ENCODE measurements at regions not wholly inside any gene's neighbourhood (a gene's known extent, or its start where the extent isn't known, plus 50 kb on each side); places are given as distances from the start of the nearest gene placed in this dataset.
"Not testable (repeated sequence)": the region's sequence is repeated elsewhere in the genome, so short reads cannot be mapped to it uniquely, and the experiment has no call there.

DNA sequence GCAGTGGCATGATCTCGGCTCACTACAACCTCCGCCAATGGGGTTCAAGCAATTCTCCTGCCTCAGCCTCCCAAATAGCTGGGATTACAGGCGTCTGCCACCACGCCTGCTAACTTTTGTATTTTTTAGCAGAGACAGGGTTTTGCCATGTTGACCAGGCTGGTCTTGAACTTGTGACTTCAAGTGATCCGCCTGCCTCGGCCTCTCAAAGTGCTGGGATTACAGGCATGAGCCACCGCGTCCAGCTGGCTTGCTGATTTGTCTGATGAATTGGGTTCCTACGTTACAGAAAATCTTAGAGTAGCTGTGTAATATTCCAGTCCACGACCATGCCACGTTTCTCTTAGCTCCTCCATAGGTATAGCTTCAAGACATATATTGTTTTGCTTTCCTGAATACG is 102.6 kb upstream of the OTOS start:
- not testable (repeated sequence) for DNase-seq

DNA sequence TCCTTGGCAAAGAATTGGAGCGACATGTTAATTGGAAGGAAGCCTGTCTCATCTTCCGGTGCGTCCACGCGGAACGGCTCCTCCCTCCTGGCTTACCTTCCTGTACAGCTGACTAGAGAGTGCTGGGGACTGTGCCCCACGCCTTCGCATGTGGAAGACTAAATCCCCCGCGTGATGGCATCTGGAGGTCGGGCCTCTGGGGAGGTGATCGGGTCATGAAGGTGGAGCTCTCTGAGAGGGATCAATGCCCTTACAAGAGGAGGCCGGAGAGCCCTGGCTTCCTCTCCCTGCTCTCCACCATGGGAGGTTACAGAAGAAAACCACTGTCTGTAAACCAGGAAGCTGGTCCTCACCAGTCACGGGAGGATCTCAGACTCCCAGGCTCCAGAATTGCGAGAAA is 104.1 kb upstream of the OTOS start:
- no peak for DNase-seq

DNA sequence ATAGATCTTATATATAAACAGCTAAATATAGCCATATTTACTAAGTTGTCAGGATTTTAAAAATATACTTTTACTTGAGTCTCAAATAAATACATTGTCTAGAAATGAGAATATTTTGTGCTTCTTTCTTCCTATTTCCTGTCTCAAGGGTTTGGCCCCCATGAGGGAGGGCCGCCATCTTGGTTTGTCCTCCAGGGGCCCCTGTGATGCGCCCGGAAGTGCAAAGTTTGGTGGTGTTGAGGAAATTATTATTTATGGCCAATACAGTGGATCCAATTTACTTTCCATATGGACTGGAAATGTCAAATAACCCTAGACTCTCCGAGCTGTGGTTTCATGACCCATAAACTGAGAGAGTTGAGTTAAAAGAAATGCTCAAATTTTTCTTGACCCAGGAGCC is 104.7 kb upstream of the OTOS start:
- no peak for DNase-seq

DNA sequence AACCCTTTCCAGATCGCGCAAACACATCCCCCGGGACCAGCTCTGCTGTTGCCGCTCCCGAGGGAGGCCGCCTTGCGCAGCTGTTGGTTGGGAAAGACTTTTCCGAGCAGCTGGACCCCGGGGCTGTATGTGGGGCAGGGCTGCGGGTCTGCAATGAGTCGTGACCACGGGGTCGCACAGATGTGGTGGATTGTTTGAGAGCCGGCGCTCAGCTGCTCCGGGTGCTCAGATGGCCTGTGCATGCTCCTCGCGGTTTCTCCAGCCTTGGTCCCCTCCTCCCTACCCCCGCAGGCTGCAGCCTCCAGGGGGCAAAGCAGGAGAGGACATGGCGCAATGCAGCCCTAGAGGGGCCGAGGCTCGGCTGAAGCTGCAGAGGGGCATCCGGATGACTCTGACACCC is 105.2 kb upstream of the OTOS start:
- no peak for DNase-seq

DNA sequence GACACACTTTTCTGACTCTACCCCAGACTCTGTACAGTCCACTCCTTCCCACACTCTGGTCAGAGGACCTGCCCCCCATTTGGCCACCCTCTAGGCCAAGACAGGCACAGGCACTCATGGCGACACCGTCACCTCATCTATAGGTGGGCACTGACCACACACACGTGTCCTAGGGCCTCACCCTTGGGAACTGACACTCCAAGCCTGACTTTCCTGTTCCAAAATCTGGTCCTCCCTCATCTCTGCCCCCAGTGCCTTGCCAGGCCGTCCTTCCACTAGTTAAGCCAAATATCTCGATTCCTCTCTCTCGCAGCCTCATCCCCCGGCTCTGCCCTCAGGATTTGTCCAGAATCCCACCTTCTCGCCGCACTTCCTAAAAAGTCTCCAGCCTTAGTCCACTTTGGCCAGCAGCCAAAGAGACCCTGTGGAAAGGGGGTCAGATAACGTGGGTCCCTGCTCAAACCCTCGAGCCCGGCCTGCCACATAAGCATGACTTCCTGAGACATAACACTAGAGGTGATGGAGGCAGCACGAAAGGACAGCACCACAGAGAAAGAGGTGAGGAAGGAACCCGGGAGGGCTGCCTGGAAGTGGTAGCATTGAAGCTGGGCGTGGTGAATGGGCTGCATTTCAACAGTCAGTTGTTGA is 105.8 kb upstream of the OTOS start:
- DNase-seq: no peak

DNA sequence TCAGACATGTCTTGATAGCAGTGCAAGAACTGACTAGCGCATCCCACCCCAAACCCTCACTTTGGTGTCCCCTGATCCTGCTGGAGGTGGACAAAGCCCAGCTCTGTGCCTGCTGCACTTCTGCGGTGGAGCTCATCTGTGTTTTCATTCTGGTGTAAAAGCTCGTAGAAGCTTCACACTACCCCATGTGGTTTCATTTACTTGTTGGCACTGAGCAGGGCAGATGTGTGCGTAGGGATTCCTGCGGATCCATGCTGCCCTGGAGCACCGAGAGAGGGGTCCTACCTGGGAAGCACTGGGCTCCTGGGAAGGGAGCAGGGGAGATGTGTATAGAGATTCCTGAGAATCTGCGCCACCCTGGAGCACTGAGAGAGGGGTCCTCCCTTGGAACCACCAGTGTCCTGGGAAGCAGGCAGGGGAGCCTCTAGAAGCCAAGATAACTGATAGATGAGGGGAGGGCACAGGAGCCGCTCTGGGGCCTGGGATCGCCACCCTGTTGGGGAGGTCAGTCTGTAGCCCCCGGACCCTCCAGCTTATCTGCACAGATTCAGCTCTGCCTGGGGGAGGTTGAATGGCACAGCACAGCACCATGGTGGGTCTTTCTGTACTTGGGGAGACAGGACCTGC is 106.9 kb upstream of the OTOS start:
- no peak for DNase-seq

DNA sequence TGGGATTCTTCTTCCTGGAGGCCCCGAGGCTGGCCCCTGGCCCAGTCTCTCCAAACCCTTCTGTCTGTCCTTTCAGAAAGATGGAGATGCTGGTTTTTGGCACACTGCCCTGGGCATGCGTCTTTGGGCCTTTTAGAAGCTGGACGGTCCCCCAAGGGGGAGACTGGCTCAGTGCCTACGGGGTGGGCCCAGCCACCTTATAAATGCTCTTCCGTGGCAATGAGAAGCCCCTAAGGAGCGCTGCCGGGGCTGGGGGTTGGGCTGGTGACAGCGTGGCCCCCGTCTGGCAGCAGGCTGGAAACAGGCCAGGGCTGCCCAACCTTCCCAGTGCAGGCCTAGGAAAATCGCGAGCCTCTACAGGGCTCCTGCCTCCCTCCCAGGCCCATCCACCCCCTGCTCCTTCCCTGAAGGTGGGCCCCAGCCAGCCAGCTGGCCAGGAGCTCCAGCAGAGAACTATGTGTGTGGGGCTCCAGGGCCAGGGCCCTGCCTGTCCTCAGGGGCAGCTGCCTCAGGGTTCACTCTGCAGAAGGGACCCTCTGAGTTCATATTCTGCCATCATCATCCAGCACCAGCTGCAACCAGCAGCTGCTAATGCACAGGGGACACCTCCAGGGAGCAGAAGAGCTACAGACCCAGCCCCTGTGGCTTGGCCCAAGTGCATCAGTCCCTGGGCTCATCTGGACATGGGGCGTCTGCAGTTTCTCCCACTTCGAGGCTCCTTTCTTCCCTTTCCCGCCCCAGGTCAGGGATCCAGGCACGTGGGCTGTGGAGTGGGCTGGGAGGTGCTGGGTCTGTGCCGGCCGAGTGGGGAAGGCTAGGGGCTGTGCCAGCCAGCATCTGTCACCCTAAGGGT is 107.6 kb upstream of the OTOS start:
- DNase-seq: no peak

DNA sequence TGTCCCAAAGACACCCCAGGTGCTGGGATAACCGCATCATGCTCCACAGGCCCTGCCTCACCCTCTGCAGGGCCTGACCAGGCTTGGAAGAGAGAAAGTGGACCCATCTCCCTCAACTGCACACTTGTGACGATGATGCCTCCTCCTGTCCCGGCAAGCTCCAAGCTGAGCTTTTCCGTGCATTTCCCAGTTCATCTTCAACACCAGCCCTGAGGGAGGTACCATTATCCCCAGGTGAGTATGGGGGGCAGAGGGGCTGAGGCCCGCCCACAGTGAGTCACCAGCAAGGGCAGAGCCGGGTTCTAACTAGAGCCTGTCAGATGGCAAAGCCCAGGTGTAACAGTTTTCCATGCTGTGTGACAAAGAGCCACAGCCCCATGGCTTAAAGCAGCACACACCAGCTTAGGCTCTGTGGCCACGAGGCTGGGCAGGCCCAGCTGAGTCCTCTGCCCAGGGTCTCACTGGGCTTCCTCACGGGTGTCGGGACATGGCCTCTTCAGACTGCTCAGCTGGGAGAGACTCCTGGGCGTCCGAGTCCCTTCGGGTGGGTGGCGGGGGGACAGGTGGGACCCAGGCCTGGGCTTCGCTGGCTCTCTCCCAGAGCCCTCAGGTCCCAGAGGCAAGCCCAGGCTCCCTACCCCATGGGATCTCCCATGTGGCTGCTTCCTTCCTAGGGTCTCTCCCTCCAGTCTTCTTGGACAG is 108.4 kb upstream of the OTOS start:
- DNase-seq: no peak

DNA sequence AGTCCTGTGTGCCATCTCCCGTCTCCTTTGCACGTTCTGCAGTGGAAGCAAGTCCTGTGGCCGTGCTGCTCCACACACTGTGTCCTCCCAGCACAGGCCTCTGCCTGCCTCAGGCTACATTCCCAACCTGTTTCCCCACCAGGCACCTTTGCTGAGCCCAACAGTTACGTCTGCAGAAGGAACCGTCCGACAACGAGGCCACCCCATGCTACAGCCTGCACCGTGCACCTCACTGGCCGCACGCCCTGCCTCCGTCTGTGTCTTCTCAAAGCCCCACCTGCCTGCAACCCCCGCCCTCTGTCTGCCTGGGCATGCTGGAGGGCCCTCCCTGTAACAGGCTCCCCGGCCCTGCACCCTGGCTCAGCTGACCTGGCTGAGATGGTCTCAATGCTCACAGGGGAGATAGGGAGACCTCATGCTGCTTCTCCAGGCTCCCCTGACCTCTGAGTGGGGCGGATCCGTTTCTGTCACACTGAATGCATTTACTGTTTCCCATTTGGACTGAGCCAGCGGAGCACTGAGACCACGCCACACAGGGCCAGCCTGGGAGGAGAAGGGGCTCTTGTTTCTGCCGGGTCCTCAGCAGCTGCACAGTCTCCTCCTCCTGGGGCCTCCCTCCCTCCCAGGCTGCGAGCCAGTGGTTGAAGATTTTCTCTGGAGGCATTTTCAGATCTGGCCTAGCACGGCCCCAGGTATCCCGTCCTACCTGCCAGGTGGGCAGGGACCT is 109.1 kb upstream of the OTOS start:
- no peak for DNase-seq

DNA sequence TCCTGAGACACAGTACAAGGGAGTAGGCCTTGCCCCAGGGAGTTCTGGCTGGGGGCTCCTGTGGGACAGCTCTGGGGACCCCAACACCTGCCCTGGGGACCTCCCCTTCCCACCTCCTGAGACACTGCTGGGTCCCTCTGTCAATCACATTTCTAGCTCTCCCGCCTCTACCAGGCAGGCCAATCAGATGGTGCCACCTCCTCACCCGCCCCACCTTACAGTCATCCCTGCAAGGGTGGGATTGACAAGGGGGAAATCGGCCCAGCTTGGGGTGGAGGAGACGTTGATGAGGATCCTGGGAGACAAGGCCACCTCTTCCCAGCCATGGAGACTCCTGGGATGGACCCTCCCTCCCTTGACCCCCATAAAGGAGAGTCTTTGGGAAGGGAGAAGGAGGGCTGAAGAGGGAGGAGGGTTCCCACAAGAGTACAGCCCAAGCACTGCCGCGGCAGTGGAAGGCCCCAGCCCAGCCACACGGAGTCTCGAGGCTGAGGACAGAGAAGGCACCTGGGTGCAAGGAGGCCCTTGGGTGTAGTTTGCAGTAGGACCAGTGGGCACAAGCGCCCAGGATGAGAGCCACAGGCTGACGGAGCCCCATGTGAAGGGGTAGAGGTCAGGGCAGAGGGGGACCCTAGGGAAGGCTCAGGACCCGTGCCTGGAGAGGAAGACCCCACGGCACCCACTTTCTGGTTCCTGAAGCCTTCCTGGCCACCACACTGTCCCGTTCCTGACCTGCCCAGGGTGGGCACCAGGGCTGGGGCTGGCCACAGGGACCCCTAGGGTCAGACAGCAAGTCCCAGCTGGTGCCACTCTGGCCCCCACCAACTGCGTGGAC is 109.9 kb upstream of the OTOS start:
- no peak for DNase-seq

DNA sequence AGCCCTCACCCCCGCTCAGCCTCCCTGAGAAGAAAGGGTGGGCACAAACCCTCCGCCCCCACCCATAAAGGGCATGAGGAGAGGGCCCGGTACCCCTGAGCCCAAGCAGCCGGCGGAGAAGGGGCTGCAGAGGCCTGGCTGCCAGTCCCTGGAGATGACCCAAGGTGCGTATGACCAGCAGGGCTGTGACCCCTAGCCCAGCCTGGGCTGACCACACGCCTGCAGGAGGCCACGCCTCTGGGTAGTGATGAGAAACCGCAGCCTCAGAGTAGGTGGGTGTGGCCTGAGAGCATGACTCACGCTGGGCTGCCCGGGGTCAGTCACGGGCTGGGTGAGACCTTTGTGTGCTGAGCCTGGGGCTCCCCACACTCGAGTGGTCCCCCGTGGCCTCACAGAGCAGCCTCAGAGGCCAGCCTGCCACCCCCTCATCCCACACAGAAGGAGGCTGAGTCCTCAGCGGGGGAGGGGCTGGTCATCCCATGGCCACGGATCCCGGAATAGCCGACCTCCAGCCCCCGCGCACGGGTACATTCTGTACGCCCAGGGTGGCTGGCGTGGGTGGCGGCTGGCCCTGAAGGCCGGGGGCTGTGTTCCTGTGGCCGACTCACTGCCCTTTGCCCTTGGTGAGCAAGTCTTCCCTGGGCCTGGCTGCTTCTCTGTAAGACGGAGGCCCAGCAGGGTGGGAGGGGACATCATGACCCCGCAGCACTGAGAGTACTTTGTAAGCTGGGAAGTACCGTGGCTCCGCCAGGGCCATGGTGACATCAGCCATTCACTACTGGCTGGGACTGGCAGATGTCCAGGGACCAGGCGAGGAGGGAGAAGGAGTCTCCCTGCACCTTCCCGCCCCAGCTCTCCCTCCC is 110.8 kb upstream of the OTOS start:
- peak; percentile 70 for DNase-seq

DNA sequence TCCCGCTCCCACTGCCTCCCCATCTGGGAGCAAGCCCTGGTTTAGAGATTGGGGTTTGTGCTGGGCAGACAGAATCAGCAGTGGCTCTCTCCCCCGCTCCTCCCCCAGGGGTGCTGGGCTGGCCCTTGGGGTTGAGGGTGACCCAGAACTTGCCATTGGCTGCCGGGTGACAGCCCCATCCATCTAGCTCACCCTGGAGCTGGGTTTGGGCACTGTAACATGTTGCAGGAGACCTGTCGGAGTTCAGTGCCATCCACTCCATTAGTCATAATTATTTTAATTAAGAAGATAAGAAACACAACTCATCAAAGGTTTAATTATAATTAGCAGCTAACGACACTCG is 111.4 kb upstream of the OTOS start:
- no peak for DNase-seq

DNA sequence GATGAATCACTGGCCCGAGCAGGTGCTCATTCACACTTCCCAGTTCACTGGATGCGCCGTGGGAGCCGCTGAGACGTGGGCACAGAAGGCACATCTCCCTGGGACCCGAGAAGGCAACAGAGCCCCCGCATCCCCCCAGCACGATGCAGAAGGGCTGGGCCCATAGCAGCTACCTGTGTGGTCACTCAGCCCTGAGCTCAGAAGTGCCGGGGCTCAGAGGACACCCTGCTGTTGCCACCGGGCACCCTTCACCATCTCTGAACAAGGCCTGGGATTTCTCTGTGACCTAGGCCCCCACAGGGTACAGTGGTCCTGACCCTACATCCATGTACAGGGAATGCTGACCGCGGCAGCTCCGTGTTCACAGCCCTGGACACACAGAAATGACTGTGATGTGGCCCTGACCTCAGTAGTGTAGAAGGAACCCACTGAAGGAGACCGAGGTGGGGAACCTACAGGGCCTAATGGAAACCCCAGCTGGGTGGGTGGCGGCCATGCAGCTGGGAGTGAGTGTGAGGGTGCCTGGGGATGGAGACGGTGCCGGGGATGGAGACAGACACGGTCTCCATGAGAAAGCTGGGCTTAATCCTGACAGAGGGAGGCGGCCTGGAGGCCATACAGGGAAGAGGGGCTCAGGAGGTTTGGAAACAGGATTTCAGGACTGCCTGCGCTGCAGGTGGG is 111.9 kb upstream of the OTOS start:
- DNase-seq: no peak

DNA sequence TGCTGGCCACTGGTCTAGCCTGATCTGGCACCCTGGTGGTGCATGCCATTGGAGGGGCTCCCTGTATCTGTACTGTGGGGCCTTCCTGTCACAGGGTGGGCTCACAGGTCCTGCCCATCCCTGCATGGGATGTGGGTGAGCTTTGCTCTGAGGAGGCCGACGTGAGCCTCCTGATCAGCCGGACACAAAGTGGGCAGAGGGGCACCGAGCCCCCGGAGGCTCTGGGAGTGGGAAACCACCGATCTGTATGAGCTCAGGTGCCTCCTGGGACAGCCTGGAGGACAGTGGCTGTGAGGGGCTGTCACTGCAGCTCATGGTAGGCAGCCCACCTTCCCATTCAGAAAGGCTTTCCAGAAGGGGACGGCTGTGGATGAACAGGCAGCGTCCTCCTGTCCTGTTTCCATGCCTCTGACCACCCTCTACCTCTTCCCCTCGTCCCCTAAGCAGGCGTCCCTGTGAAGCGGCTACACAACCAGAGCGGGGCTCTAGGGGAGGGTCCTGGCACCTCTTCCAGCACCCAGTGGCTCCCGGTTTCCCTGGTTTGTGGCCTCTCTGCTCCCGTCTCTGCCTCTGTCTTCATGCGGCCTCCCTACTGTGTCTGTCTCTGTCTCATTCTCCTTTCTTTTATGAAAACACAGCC is 112.5 kb upstream of the OTOS start:
- DNase-seq: no peak

DNA sequence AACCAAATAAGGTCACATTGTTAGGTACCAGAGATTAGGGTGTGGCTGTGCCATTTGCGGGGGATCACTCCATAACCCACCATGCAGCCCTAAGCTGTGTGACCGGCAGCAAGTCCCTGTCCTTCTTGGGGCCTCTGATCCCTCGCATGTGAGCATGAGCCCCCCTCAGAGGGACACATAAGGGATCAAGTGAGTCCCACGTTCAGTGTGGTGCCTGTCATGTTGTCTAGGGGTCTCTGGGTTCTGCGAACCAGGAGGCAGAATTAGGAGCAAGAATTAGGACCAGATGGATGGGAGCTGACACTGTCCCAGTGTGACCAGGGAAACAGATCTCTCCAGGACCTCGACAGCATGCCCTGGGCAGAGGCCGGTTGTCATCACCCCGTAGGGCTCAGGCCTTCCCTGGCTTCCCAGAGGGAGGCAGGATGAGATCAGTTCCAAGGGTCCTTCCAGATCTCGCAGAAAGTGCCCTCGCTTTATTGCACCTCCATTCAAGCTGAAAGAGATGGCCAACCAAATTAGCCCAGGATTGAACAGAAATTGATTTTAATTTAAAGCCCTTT is 113.2 kb upstream of the OTOS start:
- no peak for DNase-seq

DNA sequence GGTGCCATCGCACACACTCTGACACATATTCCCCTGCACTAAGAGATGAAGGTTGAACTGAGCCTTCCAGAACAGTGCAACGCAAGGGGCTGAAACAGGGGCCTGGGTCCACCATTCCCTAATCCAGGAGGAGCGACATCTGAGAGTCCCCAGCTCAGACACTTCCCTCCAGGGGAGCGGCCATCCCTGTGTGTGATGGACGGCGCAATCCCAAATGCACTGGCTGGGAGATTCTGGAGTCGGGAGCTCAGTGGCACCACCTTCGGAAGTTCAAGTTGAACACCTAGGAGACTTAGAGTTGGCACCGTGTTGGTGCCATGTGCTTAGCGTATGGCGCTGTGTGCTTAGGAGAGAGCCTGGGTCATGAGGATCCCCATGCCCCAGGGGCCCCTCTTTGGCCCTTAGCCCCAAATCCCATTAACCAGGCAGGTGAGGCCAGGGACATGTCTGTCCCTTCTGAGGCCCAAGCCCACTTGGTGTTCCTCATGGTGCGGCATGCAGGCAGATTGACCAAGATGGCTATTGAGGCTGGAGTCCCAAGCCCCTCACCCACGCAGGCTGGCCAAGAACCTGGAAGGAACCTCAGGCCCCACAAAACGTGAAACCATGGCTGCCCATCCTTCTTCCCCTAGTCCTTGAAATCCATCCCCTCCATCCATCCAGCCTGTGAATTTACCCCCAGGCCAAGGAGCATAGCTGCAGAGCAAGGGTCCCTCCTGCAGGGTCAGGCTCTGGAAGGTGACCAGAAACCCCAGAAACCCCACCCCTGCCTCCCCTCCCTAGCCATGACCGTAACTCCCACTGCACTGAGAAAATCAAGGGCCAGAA is 114.1 kb upstream of the OTOS start:
- no peak for DNase-seq

DNA sequence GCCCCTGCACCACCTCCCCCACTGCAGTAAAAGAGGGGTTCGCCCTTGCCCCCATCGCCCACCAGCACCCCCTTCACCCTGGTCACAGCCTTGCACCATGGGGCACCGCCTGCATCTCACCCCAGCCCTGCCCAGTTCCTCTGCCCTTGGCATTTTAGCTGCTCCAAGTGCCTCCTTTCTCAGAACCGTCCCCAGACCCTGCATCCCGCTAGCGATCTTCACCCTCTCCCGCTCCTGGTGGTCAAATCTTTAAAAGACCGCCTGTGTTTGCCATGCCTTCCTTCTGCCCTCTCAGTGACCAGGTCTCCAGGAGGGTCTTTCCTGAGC is 114.7 kb upstream of the OTOS start:
- no peak for DNase-seq

DNA sequence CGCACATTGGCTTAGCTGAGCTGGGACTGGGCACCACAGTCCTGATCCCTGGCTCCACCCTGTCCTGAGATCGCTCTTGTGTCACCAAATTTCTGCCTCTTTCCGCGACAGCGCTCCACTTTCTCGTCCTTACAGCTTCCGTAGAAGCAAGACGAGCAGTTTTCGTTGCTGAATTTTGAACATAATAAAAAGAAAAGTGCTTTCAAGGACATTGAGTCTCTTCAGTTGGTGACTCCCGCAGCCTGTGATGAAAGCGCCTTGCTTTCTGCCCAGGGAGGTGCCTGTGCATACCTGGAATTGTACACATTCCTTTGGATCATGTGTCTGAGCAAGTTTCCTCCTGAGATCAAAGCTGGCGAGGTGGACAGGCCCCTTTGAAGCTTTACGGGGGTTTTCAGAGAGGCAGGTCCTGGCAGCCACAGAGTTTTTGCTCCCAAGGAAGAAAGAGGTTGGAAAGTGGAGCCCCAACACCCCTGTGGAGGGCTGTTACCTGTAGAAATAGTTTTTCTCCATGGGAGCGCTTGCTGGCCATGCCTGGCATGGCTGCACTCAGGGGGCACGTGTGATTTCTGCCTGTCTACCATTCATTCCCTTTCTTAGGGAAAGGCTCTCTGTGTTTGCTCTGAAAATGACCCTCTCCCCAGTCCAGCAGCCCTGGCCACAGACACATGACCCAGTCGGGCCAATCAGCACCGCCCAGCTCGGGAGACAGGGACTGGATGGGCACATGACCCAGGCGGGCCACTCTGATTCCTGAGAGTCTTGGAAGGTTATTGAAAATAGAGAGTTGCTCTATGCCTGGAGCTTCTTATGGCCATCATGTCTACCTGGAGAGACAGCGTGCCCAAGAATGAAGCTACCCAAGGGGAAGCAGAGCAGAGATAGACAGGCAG is 115.6 kb upstream of the OTOS start:
- DNase-seq: peak; percentile 3

All from suppressor macrophage treated with lipopolysaccharide for 4 hours (primary cell).